NCI-H2171 (cell line): ENCODE measurements at regions not wholly inside any gene's neighbourhood (a gene's known extent, or its start where the extent isn't known, plus 50 kb on each side); places are given as distances from the start of the nearest gene placed in this dataset.

Source experiments
- DNase-seq: peaks from one replicate; lab custom pipeline; 2025; lab: John Stamatoyannopoulos, UW

DNA sequence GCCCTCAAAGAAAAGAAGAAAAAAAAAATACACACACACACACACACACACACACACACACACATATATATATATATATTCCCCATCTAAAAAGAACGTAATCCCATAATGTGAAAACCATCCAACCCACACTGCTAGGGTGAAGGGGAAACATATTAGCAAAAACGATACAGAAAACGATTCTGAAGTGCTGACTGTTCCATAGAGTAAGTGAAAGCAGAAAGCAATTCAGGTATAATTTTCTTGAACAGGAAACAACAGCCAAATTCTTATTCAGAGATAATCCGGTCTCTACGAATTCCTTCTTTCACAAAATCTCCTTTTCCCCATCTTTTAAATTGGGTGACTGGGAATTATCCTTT lies 393.5 kb downstream of the NOVA1 start:
- no peak for DNase-seq

DNA sequence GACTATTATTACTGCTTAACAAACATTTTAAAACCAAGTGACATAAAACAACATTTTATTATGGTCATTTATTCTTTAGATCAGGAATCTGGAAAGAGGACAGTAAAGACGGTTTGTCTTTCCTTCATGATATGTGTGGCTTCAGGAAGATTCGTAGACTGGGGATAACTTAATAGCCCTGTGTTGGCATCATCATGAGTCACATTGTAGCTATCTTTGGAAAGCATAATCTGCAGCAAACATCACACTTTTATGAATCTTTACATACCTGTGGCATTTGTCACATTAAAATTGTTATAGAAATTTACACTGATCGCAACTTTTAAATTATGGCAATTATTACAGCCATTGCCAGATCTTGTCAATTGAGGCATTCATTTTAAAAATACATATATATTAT lies 397.1 kb downstream of the NOVA1 start:
- DNase-seq = no peak

GRCh38 chr14:26199590-26200370 lies 398.1 kb downstream of the NOVA1 start:
- no peak for DNase-seq

GRCh38 chr14:26199096-26199495 lies 398.7 kb downstream of the NOVA1 start:
- DNase-seq = no peak

GRCh38 chr14:26194816-26195215 lies 403.0 kb downstream of the NOVA1 start:
- no peak for DNase-seq

GRCh38 chr14:26191671-26192070 lies 406.2 kb downstream of the NOVA1 start:
- DNase-seq = no peak

DNA sequence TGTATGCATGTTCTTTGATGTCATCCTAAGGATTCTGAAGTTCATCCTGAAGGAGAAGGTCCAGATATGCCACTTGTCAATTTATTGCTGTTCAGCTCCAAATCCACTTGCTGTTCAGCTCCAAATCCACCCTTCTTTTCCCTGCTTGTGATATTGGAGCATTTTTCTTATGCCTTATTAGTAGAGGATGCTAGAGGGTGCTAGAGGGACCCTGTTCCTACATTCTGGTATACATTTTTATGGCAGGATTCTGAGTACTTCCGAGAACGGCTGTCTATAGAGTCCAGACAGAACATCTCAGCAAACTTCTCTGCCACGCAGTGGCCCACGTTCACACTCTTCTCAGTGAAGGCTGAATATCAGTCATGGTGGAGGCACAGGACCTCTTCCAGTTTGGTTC lies 406.7 kb downstream of the NOVA1 start:
- no peak for DNase-seq

GRCh38 chr14:26190646-26191045 lies 407.2 kb downstream of the NOVA1 start:
- DNase-seq = no peak

DNA sequence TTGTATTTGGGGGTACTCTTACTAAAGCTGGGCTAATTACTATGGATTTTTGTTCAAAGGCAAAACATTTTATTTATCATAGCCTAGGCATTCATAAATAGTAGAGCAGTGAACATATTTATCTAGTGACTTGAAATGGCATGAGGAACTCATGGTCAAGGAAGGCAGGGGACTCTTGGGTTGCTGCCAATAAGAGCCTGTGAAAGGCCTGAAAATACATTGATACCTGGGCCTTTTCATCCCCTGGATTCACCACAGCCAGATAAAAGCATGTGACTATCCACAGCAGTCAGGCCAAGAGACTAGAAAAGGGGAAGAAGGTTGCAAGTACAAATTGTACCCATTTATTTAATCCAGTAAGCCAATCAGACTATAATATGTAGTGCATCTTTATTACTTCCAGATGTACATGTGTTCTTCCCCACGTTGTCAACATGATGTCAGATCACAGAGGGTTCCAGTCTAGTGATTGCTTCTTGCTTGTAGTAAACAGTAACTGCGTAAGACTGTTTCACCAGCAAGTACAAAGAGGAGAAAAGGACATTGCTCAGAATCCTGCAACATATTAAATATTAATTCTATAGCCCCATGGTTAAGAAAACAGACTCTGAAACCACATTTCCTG lies 409.7 kb downstream of the NOVA1 start:
- no peak for DNase-seq

DNA sequence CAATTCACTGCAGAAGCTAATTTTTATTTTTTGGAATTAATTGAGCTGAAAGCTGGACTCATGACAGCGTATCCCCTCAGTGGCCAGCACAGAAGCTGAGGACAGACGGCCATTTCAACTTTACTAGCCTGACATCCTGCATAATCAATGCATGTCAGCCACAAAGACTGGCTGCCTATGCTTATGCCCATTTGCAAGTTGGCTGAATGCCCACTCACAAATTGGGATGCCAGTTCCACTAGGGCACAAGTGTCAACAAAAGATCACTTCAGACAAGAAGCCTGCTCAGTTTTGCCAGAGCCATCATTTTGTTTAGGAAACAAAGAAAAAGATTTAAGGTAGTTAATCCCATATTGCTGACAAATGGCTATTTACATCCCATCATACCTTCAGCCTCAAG lies 417.6 kb downstream of the NOVA1 start:
- no peak for DNase-seq

DNA sequence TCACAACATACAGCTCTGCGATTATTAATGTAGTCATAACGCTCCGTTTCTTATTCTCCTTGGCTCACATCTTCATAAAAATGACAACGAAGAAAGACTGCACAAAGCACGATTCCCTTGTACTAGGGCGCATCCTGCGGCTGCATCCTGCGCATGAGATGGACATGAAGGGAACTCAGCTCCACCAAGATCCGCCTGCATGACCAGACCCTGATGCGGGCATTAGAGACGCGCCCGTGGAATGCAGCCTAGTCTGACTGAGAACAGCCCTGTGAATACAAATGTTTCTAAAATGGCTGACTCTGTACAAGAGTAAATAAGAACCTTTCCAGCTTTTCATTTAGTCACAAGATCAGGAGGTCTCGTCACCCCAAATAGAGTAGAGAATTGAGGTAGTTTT lies 422.2 kb downstream of the NOVA1 start:
- DNase-seq = no peak

GRCh38 chr14:26174395-26174794 lies 423.4 kb downstream of the NOVA1 start:
- no peak for DNase-seq

DNA sequence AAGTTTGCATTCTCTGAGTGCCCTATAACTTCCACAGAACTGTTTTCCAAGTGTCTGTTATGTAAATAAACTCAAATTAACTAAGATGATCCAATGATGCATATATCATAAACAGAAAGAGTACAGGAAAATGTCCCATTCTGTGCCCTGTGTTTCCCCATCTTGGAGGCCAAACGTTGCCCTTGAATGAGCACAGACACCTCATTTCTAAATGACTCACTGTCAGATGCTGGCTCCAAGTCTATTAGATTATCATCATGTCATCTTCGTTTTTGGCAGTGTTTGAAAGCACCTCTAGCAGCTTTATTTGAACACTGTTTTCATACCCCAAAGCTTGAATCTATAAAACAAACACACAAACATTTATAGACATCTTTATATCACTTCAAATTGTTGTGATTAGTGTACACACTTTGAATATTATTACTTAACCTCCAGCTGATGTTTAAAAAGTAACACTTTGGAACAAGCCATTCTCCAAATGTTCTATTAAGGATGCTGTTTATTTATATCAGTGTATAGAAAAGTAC lies 424.2 kb downstream of the NOVA1 start:
- no peak for DNase-seq

- no peak for DNase-seq
Observed at GRCh38 chr14:26172396-26172795, 425.4 kb downstream of the NOVA1 start.

DNA sequence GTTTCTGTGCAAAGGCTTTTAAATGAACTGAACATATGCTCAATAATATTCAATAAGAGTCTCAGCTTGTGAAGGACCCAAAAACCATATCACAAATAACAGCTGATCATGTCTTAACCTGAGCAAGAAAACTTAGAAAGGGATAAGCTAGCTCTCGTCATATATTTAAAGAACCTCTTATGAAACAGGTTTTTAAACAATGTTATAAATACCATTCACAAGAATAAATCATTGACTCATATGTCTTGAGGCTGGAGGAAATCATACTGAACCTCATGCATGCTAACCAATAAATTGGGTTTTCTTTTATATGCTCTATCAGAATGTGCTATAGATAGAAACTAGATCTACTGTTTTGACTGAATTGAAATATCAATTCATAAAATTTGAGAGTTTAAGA lies 426.9 kb downstream of the NOVA1 start:
- DNase-seq = no peak

GRCh38 chr14:26163761-26164160 lies 434.1 kb downstream of the NOVA1 start:
- DNase-seq = no peak

DNA sequence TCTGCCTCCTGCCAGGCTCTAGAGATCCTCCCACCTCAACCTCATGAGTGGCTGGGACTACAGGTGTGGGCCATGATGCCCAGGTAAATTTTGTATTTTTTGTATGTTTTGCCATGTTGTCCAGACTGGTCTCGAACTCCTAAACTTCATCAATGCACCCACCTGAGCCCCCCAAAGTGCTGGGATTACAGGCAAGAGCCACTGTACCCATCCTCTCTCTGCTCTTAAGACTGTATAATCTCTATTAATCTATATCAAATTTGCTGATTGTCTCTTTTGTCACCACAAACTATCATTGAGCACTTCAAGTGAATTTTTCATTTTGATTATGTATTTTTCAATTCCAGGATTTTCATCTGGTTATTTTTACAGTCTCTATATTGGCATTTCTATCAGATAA lies 440.3 kb downstream of the NOVA1 start:
- no peak for DNase-seq

DNA sequence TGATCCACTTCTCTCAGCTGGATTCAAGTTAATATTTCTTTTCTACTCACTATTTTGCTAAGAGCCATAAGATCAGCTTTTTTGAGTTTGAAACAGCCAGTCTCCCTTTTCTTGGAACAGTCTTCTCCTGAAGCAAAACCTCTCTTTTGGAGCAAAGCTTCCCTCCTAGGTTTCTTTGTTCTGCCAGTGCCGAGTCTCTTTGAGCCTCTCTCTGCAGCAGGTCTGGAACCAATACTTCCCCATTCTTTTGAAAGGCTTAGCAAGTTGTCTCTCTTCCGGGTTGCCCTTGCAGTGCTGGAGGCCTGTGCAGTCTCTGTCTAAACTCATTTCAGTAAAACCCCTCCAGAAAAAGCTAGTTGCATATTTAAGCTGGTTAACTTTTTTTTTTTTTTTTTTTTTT lies 454.8 kb downstream of the NOVA1 start:
- DNase-seq = no peak

DNA sequence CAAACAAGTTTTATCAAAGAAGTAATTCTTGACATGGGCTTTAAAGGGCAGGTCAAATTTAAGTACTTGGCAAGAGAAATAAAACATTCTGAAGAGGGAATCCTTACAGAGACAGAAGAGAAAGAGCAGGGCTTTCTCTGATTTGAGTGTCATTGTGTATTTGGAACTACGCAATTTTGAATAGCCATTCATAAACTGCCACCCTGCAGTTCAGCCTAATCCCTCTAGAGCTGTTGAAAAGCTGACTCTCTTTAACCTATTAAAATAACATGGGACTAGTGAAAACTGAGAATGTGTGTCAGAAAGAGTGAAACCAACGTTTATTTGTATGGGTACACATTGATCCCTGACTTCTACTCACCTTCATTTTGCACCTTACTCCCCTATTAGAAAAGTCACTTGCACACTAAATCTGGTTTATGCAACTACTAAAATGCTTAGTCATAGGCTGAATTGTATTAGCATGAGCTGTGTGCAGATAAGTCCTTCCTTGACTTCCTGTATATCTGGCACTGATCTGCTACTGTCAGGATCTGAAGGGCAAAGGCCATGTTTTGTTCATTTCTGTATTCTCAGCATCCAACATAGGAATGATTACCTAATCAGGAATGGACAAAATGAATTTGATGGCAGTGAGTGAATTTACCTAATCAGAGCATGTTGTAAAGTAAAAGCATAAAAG lies 458.9 kb downstream of the NOVA1 start:
- no peak for DNase-seq

- DNase-seq = no peak
Observed at GRCh38 chr14:26137161-26137560, 460.7 kb downstream of the NOVA1 start.

- DNase-seq = no peak
Observed at GRCh38 chr14:26132061-26132645, 465.7 kb downstream of the NOVA1 start.

GRCh38 chr14:26130690-26131089 lies 467.1 kb downstream of the NOVA1 start:
- DNase-seq = no peak
